ENCODE measurements at regions not wholly inside any gene's neighbourhood (a gene's known extent, or its start where the extent isn't known, plus 50 kb on each side); places are given as distances from the start of the nearest gene placed in this dataset.

DNA sequence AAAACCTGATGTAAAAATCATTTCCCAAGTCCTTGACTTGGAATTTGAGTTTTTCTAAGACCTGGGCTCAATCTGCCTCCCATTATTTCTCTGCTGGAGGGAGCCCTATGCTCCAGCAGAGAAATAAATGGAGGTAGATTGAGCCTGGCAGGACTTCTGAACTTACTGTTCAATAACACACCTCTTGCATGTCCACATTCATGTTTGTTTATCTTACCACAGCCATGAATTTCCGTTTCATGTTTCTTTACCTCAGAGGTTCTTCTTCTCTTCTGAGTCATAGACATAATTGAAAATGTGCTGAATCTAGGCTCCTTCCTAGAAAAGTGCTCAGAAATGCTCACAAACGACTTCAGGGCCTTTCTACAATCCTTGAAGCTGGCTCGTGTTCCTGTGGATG lies 170.8 kb downstream of the PMAIP1 start:
- TF ChIP-seq, protein P1, sequence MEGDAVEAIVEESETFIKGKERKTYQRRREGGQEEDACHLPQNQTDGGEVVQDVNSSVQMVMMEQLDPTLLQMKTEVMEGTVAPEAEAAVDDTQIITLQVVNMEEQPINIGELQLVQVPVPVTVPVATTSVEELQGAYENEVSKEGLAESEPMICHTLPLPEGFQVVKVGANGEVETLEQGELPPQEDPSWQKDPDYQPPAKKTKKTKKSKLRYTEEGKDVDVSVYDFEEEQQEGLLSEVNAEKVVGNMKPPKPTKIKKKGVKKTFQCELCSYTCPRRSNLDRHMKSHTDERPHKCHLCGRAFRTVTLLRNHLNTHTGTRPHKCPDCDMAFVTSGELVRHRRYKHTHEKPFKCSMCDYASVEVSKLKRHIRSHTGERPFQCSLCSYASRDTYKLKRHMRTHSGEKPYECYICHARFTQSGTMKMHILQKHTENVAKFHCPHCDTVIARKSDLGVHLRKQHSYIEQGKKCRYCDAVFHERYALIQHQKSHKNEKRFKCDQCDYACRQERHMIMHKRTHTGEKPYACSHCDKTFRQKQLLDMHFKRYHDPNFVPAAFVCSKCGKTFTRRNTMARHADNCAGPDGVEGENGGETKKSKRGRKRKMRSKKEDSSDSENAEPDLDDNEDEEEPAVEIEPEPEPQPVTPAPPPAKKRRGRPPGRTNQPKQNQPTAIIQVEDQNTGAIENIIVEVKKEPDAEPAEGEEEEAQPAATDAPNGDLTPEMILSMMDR (IDR thresholded peaks at IDR 0.05): no peak
- TF ChIP-seq POLR2A (IDR thresholded peaks at IDR 0.05): no peak
